ENCODE measurements at regions not wholly inside any gene's neighbourhood (a gene's known extent, or its start where the extent isn't known, plus 50 kb on each side); places are given as distances from the start of the nearest gene placed in this dataset.

DNA sequence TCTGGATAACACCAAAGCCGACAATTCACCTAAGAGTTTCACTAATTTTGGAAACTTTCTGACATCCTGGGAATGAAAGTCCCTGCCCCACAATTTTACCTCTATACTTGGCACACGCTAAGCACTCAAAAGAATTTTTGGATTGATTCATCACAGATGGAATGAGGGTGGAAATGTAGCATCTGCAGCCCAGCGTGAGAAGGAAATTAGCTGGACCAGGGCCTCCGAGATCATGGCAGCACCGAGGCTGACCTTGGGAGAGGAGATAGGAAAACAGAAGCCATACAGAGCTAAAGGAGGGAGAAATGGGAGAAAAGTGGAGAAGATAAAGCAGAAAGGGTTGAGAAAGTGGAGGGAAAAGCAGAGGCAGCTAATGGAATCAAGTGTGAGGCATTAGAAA is 606.6 kb upstream of the DPP6 start:
- TF ChIP-seq, protein P1, sequence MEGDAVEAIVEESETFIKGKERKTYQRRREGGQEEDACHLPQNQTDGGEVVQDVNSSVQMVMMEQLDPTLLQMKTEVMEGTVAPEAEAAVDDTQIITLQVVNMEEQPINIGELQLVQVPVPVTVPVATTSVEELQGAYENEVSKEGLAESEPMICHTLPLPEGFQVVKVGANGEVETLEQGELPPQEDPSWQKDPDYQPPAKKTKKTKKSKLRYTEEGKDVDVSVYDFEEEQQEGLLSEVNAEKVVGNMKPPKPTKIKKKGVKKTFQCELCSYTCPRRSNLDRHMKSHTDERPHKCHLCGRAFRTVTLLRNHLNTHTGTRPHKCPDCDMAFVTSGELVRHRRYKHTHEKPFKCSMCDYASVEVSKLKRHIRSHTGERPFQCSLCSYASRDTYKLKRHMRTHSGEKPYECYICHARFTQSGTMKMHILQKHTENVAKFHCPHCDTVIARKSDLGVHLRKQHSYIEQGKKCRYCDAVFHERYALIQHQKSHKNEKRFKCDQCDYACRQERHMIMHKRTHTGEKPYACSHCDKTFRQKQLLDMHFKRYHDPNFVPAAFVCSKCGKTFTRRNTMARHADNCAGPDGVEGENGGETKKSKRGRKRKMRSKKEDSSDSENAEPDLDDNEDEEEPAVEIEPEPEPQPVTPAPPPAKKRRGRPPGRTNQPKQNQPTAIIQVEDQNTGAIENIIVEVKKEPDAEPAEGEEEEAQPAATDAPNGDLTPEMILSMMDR (conservative IDR thresholded peaks at IDR 0.05; ENCODE audit: low read depth, low read length), result no peak
- DNase-seq (ENCODE audit: low read depth), result no peak
- no peak overlapping the region for H3K4me3 ChIP-seq (ENCODE audit: low read depth, low read length)

DNA sequence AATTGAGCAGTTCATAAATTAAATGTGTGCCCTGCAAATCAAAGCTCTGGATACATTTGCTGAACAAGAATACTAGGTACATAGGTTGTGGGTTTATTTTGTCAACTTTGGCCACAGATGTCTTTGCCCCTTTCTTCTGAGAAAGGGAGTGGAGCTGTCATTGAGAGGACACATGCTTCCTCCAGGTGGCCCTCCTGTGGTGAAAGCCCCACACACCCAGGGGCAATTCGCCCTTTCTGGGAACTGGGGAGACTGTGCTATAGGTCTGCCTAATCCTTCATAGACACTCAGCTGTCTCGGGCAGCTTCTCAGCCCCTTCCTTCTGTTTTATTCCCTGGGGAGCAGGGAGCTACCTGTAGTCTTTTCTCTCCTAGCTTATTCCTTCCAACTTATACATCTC is 605.7 kb upstream of the DPP6 start:
- H3K4me3 ChIP-seq (ENCODE audit: low read depth, low read length), result no peak overlapping the region
- TF ChIP-seq, protein P1 (conservative IDR thresholded peaks at IDR 0.05; ENCODE audit: low read depth, low read length), result no peak
- no peak for DNase-seq (ENCODE audit: low read depth)

DNA sequence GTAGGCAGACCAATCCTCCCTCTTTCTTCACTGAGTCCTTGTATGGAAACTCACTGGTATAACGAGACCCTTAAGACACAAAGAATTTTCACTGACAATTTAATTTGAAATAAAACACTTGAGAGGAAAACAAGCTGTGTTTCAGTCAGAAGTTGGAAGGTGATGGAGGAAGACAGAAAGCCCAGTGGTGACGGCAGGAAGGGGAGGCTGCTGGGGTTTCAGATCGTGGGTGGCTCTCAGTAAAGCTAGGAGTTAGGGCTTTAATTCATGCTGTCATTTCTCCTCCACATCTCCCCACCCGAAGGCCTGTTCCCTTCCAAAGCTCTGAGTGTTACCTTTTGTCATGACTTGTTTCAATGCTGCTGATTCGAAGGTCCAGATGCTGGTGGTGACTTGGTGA is 605.2 kb upstream of the DPP6 start:
- TF ChIP-seq, protein P1 (conservative IDR thresholded peaks at IDR 0.05; ENCODE audit: low read depth, low read length), result no peak
- no peak overlapping the region for H3K4me3 ChIP-seq (ENCODE audit: low read depth, low read length)
- no peak for DNase-seq (ENCODE audit: low read depth)

DNA sequence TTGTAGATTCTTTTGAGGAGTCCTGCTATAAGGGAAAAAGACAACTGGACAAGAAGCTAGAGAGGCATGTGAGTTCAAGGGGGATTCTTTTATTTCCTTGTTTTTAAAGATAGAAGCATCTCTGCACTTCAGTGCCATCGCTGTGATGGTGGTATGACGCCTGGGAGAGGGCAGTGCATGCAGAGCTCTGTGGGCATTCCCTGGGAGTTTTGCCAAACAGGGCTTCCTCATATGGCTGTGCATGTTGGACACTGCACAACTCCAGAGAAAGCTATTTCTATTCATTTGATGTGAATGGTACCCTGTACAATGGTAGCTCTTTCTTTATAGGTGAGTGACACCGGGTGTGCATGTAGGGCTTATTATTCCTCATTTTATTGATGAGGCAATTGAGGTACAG is 599.5 kb upstream of the DPP6 start:
- TF ChIP-seq, protein P1 (conservative IDR thresholded peaks at IDR 0.05; ENCODE audit: low read depth, low read length), result no peak
- no peak for DNase-seq (ENCODE audit: low read depth)
- no peak overlapping the region for H3K4me3 ChIP-seq (ENCODE audit: low read depth, low read length)

DNA sequence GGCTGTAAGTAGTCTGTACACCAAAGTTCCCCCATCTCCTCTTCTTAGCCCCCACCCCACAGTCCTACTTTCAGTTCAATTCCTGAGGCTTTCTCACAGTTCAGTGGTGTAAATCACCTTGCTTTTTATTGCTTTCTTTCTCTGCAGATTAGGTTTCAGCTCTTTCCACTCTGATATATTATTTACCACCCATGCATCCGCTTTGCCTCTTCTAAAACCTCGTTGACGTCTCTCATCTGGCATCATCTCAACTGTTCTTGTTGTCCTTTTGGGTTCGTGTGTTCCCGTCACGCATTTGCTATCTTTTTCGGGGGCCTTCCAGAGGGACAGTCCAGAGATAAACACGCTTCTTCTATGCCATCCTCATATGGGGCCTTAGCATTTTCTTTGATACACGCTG is 597.9 kb upstream of the DPP6 start:
- no peak overlapping the region for H3K4me3 ChIP-seq (ENCODE audit: low read depth, low read length)
- DNase-seq (ENCODE audit: low read depth), result no peak
- TF ChIP-seq, protein P1 (conservative IDR thresholded peaks at IDR 0.05; ENCODE audit: low read depth, low read length), result no peak

DNA sequence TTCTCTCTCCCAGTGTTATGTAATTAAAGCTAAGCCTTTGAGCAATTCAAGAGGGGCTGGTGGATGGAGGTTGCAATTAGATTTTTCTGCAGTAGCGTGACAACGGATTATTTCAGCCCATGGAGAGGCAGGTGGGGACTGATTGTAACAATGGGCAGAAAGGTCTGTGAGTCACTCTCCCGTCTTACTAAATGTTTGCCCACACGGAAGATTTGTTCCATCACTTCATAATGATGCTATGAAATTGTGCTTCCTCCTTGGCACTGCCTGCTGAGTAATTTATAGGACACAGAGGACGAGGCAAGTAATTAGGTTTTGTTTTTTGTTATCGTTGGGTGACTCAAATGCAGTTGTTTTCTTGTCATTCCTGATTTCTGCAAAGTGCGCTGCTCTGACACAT is 594.5 kb upstream of the DPP6 start:
- no peak overlapping the region for H3K4me3 ChIP-seq (ENCODE audit: low read depth, low read length)
- no peak for DNase-seq (ENCODE audit: low read depth)
- TF ChIP-seq, protein P1 (conservative IDR thresholded peaks at IDR 0.05; ENCODE audit: low read depth, low read length), result no peak

DNA sequence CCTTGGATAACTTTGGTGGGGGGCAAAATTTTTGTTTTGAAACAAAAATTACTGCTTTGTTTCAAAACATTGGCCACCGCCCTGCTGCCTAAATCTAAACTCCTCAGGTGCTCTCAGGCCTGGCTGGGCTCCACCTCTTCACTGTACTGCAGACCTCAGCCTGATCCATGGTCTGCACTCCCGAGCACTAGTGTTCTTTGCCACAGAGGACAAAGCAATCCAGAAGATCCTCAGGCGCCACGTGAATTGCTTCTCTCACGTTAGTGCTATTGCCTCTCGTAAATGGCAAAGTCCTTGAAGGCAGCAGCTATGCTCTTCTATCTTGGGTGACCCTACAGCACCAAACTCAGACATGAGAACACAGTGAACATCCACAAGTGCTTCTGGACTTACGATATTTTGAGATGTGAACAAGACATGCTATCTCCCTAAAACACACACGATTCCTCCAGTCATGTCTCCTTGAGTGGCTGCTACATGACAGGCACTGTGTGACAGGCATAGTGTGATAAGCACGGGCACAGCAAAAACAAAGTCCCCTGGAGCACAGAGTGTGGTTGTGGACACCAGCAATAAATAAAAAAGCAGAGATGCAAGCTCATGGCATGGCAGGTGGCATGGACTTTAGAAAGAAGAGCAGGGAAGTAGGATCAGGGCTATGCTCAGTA is 582.1 kb upstream of the DPP6 start:
- DNase-seq (ENCODE audit: low read depth), result no peak
- H3K4me3 ChIP-seq (ENCODE audit: low read depth, low read length), result no peak overlapping the region
- TF ChIP-seq, protein P1 (conservative IDR thresholded peaks at IDR 0.05; ENCODE audit: low read depth, low read length), result no peak
